HG03135 (cell line): ENCODE measurements at regions not wholly inside any gene's neighbourhood (a gene's known extent, or its start where the extent isn't known, plus 50 kb on each side); places are given as distances from the start of the nearest gene placed in this dataset.
"Not testable (repeated sequence)": the region's sequence is repeated elsewhere in the genome, so short reads cannot be mapped to it uniquely, and the experiment has no call there.

ENCODE experiments used
- ATAC-seq: cut with Tn5 transposase; IDR thresholded peaks from one replicate; pipeline ENCODE4 v1.9.1; 2021; ENCODE audit warnings: mild to moderate bottlenecking, moderate library complexity; ENCODE audit not compliant: unreplicated experiment

DNA sequence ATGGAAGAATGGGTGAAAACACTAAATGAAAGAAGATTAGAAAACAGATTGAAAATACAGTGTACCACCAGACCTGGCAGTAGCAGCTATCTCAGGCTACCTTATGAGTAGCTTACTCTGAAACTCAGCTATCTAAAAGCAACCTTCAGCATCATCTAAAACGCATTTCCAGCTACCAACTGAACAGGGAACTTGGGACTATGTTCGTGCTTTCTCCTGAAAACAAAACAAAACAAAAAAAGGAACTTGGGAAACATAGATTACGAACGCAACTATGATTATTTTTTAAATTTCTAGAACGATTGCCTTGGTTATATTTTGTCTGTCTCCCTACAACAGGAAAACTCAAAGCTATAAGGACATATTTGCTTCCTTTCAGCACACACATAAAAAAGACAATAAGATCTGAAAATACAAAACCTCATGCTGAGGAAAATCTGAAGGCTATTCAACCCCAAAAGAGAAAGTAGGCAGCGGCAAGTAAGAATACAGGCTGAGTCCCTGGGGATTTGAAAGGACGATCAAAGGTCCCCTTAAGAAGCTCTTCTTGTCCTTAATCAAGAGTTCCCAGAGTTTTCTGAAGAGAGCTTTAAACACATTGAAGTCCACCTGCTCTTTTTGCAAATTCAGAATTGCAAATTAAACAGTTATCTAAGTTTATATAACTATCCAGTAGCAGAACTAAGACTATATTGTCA lies 53.4 kb downstream of the OR2K2 start:
- ATAC-seq = no peak

DNA sequence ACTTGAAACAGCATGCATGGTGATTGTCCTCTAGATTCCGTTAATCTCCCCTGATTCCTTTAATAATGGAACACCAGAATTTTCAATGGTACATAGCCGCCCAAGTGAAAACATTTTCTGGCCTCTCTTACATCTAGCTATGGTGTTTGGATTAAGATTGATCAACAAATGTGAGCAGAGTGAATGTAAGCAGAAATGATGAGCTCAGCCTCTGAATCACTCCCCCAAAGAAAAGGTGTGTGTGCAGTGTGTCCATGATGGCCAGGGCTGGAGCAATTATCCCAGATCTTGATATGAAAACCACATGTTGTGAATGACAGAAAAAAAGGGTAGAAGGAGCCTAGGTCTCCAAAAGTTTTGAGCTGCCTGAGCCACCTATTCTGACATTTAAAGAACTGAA lies 55.3 kb downstream of the OR2K2 start:
- ATAC-seq = no peak

DNA sequence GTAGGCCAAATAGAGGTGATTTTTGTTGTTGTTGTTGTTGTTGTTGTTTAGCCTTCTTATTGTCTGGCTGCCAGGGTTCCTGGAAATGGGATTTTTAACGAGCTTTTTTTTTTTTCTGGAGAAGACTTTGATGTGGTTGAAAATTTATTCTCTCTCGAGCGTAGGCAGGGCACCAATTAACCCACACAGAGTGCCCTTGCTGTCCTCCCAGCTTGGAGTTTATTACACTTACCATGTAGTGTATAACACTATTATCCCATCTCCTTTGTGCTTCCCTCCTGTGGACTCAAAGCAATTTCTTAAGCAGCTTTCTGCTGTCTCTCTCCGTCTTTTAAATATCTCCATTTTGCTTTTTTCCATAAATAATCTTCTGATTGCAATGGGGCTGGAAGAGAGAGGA lies 57.4 kb downstream of the OR2K2 start:
- no peak for ATAC-seq

DNA sequence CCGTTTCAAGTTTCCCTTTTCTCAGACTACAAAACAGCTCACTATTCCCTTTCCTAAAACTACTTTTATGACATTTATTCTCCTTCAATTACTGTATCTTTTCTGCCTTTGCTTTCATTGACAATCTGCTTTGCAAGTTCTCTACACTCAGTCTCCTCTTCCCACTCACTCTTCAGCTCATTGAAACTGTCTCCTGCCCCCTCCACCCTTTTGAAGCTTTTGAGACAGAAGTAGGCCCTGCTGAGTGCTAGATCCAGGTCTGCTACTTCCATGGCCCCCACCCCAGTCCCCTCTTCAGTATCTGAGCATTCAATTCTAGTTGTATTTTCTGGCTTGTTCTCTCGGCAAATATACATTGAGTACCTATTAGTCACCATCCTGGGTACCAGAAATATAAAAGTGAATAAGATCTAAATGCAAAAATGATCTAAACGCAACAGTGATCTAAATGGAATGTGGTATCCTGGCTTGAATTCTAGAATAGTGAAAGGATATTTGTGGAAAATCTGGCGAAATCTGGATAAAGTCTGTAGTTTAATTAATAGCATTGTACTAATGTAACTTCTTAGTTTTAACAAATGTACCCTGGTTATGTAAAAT lies 58.4 kb downstream of the OR2K2 start:
- ATAC-seq = no peak

DNA sequence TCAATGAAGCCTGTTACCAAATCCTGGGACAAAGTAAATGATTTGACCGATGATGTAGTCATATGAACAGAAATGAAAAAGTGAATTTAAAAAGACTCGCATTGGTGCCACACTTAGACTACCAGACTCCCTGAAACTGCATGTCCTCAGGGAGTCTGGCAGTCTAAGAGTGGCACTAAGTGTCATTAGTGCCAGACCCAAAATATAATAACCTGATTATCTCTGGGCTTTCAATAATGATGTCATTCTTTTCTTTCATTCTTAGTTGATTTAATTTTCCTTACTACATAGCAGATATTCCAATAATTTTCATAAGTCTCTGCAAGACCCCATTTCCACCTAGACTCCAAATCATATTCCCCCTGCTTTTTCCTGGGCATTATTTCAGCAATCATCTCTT lies 59.0 kb downstream of the OR2K2 start:
- no peak for ATAC-seq

DNA sequence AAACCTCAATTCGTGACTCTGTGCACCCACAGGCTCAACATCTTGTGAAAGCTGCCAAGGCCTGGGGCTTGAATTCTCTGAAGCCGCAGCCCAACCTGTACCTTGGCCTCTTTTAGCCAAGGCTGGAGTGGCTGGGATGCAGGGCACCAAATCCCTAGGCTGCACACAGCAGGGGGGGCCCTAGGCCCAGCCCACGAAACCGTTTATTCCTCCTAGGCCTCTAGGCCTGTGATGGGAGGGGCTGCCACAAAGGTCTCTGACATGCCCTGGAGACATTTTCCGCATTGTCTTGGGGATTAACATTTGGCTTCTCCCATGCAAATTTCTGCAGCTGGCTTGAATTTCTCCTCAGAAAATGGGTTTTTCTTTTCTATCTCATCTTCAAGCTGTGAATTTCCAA lies 64.0 kb downstream of the OR2K2 start:
- ATAC-seq = not testable (repeated sequence)

DNA sequence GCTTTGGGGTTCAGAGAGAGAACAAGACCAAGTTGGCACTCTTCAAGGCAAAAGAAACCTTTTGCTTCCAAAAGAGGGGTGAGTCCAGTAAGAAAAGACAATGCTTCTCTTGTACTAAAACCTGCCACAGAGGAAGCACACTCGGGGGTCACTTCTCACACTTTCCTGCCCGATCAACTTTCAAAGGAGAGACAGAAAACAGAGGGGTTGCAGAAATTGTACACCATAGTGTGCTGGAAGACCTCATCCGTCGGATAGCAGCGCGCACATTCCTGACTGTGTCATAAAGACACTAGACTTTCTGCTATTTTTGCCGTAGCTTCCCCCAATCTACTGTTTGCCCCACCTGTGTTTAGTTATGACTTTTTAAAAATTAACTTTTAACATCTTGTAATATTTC lies 66.9 kb downstream of the OR2K2 start:
- no peak for ATAC-seq

DNA sequence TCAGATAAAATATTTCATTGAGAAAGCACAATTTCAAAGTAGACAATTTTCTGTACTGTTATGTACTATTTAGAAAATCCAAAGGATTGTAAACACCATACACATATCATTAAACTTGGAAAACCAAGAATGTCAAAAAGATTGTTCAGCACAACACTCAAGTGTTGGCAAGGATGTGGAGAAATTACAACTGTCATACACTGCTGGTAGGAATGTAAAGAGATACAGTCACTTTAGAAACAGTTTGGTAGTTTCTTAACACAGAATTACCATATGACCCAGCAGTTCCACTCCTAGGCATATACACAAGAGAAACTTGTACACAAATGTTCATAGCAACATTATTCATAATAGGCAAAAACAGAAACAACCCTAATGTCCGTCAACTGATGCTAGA lies 71.2 kb downstream of the OR2K2 start:
- ATAC-seq = no peak

DNA sequence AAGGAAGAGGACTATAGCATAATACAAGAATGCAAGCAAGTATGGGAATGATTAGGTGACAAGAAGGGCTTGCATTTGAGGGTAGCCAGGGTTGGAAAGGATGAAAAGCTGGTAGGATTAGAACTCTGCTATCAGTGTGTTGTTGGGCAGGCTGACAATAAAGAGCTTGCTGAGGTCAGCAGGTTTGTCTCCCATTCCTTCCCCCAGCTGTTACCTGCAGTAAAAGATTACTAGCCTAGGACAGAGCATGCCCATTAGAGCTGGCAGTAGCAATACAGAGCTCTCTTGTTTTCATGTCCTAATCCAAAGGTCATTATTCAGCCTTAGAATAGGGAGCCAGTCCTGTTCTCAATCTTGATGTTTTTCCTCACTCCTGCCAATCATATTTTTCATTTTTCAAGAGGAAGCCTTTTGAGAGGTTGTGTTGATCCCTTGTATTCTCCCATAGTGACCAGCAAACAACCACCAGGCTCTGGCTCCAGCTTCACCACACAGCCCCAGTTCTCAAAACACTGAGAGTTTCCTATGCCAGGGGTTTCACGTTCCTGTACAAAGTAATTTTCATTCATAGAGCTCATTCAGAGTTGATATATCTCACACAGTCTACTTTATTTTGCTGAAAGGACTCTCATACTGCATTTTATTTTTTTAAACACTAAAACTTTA lies 71.7 kb downstream of the OR2K2 start:
- ATAC-seq = no peak

DNA sequence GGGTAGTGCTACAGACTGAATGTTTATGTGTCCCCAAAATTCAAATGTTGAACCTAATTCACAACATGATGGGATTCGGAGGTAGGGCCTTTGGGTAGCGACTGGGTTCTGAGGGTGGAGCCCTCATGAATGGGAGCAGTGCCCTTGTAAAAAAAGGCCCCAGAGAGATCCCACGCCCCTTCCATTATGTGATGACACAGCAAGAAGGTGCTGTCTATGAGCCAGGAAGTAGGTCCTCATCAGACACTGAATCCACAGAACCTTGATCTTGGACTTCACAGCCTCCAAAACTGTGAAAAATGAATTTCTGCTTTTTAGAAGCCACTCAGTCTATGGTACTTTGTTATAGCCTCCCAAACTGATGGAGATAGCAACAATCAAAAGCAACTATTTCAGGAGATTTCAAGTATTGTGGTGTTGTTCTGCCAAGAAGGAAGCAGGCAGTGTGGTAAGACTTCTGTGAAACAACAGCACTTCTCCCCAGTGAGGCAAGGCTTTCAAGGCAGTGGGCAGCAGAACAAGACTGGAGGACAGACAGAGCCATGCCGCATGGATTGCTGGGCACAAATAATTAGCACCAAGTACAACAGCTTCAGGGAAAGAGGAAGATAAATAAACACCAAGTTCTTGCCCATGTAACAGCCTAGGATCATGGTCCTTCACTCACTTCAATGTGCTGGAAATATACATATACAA lies 76.1 kb downstream of the OR2K2 start:
- ATAC-seq = no peak

DNA sequence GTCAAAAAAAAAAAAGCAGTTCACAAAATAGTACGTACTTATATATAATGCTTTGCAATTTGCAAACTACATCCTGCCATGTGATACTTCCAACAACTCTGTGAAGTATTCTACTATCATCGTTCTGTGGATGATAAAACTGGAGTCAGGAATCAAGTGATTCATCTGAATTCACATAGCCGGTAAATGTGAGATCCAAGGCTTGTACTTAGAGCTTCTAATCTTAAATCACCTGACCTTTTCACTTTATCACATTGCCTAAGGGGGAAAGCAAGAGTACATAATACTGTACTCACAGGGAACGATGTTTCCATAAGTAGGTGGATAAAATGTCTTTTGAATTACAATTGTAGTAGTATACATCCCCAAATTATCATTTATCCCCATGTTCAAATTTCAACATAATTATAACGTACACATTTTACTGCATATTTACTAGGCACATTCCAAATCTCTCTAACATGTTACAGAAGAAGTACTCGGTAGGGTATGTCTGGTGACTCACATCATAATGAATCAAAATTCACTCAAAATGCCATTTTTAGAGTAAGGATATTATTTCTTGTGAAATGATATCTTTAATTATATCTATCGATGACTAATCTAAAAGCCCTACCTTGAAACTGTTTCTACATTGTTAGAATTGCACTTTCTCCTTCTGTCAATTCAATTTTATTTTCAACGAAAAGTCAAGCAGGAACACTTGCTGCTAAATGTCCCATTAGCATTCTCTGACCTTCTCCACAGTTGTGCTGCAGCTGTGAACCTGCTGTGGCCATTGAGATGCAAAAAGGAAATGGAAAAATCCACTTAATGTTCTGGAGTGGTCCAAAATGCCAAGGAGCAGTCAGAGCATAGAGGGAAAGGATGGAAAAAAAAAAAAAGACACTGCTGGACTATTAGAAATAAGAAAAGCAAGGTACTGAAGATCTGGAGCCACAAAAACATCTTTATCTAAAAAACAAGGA lies 78.9 kb downstream of the OR2K2 start:
- ATAC-seq = no peak

DNA sequence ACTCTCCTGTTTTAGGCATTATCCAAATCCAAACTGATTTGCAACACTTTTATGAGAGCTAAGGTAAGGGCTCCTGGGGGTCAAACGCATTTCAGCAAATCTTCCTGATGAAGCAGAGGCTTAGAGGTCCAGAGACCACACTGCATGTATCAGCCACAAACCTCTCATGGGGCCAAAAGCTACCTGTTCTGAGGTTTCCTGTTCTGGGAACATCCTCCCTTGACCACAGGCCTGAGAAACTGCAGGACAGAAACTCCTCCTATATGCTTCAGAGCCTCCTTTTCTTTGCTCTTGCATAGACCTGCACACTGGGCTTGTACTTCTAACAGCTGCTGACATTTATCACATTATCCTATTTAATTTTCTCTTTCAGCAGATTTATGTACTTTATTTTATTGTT lies 92.6 kb downstream of the OR2K2 start:
- ATAC-seq = no peak

DNA sequence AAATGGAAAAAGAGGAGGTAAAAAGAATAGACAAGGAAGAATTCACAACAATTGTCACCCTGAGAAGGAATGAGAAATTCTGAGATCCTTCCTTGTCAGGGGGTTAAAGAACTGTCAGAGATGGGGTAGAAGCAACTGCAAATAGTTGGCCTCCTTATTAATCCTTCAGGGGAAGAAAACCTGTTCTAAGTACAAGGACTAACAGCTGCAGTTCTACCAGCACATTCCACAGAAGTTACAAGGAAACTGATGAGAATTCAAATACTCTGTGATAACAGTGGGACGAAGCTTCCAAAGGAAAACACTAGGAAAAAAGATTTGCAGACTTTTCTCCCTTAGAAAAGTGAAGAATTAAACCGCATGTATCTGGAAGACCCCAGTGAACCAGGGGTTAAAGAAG lies 93.7 kb downstream of the OR2K2 start:
- ATAC-seq = no peak

DNA sequence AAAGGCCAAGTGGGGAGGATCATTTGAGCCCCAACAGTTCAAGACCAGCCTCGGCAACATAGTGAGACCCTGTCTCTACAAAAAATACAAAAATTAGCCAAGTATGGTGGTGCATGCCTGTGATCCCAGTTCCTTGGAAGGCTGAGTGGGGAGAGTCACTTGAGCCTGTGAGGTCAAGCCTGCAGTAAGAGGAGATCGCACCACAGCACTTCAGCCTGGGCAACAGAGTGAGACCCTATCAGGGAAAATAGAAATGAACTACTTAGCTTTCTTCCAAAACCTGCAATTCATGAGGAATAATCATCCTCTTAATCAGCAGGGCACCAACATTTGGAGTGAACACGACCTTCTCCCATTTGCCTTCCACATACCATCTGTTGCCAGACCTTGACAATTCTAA lies 96.1 kb downstream of the OR2K2 start:
- ATAC-seq = no peak

DNA sequence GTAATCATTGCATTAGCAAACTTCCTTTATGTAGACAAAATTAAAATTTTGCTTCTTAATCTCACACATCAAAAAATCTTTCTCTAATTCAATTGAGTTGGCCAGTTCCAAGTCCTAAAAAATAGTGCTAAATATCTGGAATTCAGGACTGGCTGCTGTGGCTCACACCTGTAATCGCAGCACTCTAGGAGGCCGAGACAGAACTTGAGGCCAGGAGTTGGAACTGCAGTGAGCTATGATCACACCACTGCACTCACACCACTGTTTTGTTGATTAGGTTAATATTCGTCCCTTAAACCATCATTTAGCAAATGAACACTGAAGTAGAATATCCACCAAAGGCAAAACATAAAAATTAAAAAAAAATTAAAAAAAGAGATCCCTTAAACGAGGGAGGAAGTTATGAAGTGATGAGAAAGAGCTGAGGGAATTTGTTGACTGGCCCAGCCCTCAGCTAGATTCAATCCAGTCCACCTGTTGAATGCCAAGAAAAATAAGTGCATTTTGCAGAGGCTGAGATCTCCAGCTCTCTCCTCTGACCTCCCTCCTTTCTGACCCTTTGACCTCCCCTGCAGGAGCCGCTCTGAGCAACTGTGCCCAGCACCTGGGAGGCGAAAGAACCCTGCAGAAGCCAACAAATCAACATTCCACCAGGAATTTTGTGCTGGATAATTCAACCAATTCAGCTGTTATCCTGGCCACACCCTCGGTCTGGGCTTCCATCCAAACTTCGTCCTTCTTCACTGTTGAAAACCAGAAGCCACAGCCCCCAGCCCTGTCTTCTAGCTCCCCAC lies 96.8 kb downstream of the OR2K2 start:
- ATAC-seq = no peak

DNA sequence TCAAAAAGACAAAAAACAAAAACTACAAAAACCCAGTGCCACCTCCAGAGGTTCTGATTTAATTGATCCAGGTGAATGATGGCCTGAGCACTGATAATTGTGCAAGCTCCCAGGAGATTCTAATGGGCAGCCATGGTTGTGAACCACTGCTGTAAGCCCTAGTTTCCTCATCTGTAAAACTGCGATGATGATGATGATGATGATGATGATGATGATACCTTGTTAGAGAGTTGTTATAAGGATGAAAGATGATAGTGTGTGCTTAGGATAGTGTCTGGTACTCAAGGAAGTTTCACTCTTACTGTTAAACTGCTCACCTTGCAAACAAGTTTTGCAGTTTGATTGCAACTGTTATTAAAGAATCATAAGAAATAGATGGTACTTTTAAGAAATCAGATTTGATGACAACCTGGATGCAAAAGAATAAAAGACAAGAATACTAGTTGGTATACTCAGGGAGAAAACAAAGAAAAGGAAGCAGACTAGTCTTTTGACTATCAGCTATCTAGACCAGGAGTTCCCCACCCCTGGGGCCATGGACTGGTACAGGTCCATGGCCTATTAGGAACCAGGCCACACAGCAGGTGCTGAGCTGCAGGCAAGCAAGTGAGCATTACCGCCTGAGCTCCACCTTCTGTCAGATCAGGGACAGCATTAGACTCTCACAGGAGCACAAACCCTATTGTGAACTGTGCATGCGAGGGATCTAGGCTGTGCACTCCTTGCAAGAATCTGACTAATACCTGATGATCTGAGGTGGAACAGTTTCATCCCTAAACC lies 98.0 kb downstream of the OR2K2 start:
- no peak for ATAC-seq

DNA sequence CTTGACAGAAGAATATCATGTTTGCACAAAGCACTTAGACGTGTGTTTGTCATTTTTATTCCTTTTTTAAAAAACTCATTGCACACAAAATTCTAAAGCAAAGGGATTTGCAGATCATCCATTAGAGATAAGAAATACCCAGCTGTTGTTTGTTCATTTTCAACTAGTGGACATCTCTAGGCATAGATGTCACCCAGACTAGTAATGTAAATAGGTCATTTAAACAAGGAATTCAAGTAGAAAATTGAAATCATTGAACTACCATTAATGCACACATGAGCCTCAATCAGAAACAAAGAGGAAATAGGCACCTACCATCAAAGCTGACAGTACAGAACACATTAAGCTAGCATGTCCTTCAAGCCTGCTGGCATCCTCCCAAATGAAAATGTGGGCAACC lies 107.3 kb downstream of the OR2K2 start:
- no peak for ATAC-seq

DNA sequence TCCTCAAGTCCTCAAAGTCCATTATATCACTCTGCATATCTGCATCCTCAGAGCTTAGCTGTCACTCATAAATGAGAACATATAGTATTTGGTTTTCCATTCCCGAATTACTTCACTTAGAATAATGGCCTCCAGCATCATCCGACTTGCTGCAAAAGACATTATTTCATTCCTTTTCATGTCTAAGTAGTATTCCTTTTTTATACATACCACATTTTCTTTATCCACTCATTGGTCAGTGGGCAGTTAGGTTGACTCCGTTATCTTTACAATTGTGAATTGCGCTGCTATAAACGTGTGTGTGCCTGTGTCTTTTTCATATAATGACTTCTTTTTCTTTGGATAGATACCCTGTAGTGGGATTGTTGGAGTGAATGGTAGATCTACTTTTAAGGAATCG lies 117.2 kb downstream of the OR2K2 start:
- no peak for ATAC-seq

DNA sequence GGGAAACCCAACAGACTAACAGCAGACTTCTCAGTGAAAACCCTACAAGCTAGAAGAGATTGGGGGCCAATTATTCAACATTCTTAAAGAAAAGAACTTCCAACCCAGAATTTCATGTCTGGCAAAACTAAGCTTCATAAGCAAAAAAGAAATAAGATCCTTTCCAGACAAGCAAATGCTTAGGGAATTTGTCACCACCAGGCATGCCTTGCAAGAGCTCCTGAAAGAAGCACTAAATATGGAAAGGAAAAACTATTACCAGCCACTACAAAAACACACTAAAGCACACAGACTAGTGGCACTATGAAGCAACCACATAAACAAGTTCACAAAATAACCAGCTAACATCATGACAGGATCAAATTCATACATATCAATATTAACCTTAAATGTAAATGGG lies 131.1 kb downstream of the OR2K2 start:
- ATAC-seq = no peak
